A549 (cell line): ENCODE measurements at regions not wholly inside any gene's neighbourhood (a gene's known extent, or its start where the extent isn't known, plus 50 kb on each side); places are given as distances from the start of the nearest gene placed in this dataset.

Experiments
- CHD2 ChIP-seq: fragments of 150-350 bp; IDR thresholded peaks from 2 replicates; pipeline ENCODE4 v1.6.1; 2014; ENCODE audit warnings: low read length; ENCODE audit not compliant: partially characterized antibody
- EP300 ChIP-seq, 2 experiments: fragments of >200 bp; sonication (Bioruptor Twin); formaldehyde crosslinking; IDR thresholded peaks; 2 replicates in 1 of 2; 3 replicates in 1 of 2; pipeline ENCODE4 v1.6.1; 2016 to 2017
- KDM1A ChIP-seq: fragments of 200-600 bp; sonication (generic); IDR thresholded peaks from 2 replicates; pipeline ENCODE4 v1.6.1; 2016; ENCODE audit warnings: low read depth, mild to moderate bottlenecking
- MAZ ChIP-seq: fragments of 150-350 bp; IDR thresholded peaks from 2 replicates; pipeline ENCODE4 v1.6.1; 2014; ENCODE audit warnings: antibody characterized with exemption, low read depth, low read length, borderline replicate concordance
- NR3C1 ChIP-seq: fragments of >200 bp; sonication (Bioruptor Twin); formaldehyde crosslinking; IDR thresholded peaks from 3 replicates; pipeline ENCODE4 v1.6.1; 2017
- POLR2A ChIP-seq: IDR thresholded peaks from 2 replicates; pipeline ENCODE4 v1.6.1; 2012; ENCODE audit warnings: mild to moderate bottlenecking, low read length
- POLR2AphosphoS2 ChIP-seq: conservative IDR thresholded peaks from 2 replicates; pipeline ENCODE4 v1.6.1; 2012; ENCODE audit warnings: low read length, improper control_type of control experiment, inconsistent platforms
- REST ChIP-seq: fragments of 200-600 bp; sonication (generic); IDR thresholded peaks from 2 replicates; pipeline ENCODE4 v1.6.1; 2016; ENCODE audit warnings: antibody characterized with exemption, mild to moderate bottlenecking, moderate library complexity
- SREBF2 ChIP-seq: fragments of 450-650 bp; IDR thresholded peaks from 2 replicates; pipeline ENCODE4 v1.6.1; 2014; ENCODE audit warnings: mild to moderate bottlenecking, moderate library complexity
- TF ChIP-seq, protein P1 (sequence below): fragments of >200 bp; sonication (Bioruptor Twin); formaldehyde crosslinking; IDR thresholded peaks from 3 replicates; pipeline ENCODE4 v1.5.1; 2016

DNA sequence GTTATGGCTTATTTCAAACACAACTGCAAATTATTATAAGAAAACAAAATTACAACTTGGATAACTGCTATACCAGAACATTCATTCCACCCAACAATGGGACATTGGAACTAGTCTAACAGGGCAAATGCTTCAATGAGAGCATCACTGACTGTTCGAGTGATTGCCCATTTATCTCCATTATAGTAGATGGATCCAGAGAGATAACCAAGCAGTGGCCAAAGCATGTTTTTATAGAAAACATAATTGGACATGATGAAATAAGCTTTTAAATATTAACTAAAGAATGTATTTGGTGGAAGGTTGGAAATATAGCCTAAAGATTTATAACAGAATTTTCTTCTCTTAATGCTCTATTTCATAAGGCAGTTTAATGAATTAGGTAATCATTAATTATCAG lies 634.8 kb downstream of the NUP35 start:
- TF ChIP-seq, protein P1, sequence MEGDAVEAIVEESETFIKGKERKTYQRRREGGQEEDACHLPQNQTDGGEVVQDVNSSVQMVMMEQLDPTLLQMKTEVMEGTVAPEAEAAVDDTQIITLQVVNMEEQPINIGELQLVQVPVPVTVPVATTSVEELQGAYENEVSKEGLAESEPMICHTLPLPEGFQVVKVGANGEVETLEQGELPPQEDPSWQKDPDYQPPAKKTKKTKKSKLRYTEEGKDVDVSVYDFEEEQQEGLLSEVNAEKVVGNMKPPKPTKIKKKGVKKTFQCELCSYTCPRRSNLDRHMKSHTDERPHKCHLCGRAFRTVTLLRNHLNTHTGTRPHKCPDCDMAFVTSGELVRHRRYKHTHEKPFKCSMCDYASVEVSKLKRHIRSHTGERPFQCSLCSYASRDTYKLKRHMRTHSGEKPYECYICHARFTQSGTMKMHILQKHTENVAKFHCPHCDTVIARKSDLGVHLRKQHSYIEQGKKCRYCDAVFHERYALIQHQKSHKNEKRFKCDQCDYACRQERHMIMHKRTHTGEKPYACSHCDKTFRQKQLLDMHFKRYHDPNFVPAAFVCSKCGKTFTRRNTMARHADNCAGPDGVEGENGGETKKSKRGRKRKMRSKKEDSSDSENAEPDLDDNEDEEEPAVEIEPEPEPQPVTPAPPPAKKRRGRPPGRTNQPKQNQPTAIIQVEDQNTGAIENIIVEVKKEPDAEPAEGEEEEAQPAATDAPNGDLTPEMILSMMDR, result no peak
- TF ChIP-seq POLR2AphosphoS2 (no peak), NR3C1 (no peak), SREBF2 (no peak), CHD2 (no peak), POLR2A (no peak), MAZ (no peak), REST (no peak), KDM1A (no peak), EP300 (IDR thresholded peaks at IDR 0.05) (no peak)
